ENCODE measurements at regions not wholly inside any gene's neighbourhood (a gene's known extent, or its start where the extent isn't known, plus 50 kb on each side); places are given as distances from the start of the nearest gene placed in this dataset.

- DNase-seq (ENCODE audit: insufficient read length, low spot score) (no peak), FAIRE-seq (no peak)
- TF ChIP-seq SPI1 (IDR thresholded peaks at IDR 0.05; ENCODE audit: low read depth, low read length): peak; percentile 75
- no peak for TF ChIP-seq PAX5 (IDR thresholded peaks at IDR 0.05; ENCODE audit: insufficient read depth, low read length, severe bottlenecking)
- TF ChIP-seq POLR2A (IDR thresholded peaks at IDR 0.05; ENCODE audit: low read depth, low read length): no peak
- no peak for TF ChIP-seq POLR2AphosphoS5 (IDR thresholded peaks at IDR 0.05; ENCODE audit: low read depth, low read length)
- TF ChIP-seq TAF1 (IDR thresholded peaks at IDR 0.05; ENCODE audit: low read depth, low read length): no peak
- no peak for TF ChIP-seq POU2F2 (IDR thresholded peaks at IDR 0.05; ENCODE audit: low read depth, low read length)
Observed at GRCh38 chr4:130080872-130081451, 985.0 kb downstream of the C4orf33 start.

GRCh38 chr4:130090427-130090826, 994.5 kb downstream of the C4orf33 start:
- no peak for TF ChIP-seq POLR2A (IDR thresholded peaks at IDR 0.05; ENCODE audit: low read depth, low read length)
- no peak for TF ChIP-seq PAX5 (IDR thresholded peaks at IDR 0.05; ENCODE audit: insufficient read depth, low read length, severe bottlenecking)
- no peak for TF ChIP-seq TAF1 (IDR thresholded peaks at IDR 0.05; ENCODE audit: low read depth, low read length)
- TF ChIP-seq POU2F2 (IDR thresholded peaks at IDR 0.05; ENCODE audit: low read depth, low read length): no peak
- TF ChIP-seq SPI1 (IDR thresholded peaks at IDR 0.05; ENCODE audit: low read depth, low read length): no peak
- TF ChIP-seq POLR2AphosphoS5 (IDR thresholded peaks at IDR 0.05; ENCODE audit: low read depth, low read length): no peak
- DNase-seq (ENCODE audit: insufficient read length, low spot score) (no peak), FAIRE-seq (no peak)

GRCh38 chr4:130092187-130093015, 996.4 kb downstream of the C4orf33 start:
- DNase-seq (ENCODE audit: insufficient read length, low spot score) (no peak), FAIRE-seq (no peak)
- TF ChIP-seq PAX5 (IDR thresholded peaks at IDR 0.05; ENCODE audit: insufficient read depth, low read length, severe bottlenecking): no peak
- TF ChIP-seq POLR2A (IDR thresholded peaks at IDR 0.05; ENCODE audit: low read depth, low read length): no peak
- no peak for TF ChIP-seq POU2F2 (IDR thresholded peaks at IDR 0.05; ENCODE audit: low read depth, low read length)
- TF ChIP-seq SPI1 (IDR thresholded peaks at IDR 0.05; ENCODE audit: low read depth, low read length): no peak
- no peak for TF ChIP-seq POLR2AphosphoS5 (IDR thresholded peaks at IDR 0.05; ENCODE audit: low read depth, low read length)
- TF ChIP-seq TAF1 (IDR thresholded peaks at IDR 0.05; ENCODE audit: low read depth, low read length): no peak

GRCh38 chr4:130099105-130099504, 1003.2 kb downstream of the C4orf33 start:
- FAIRE-seq: no peak

GRCh38 chr4:130110189-130110588, 1014.2 kb downstream of the C4orf33 start:
- DNase-seq (ENCODE audit: insufficient read length, low spot score) (no peak), FAIRE-seq (no peak)
- no peak for TF ChIP-seq SPI1 (IDR thresholded peaks at IDR 0.05; ENCODE audit: low read depth, low read length)

More at GRCh38 chr4:130099105-130099504, 1003.2 kb downstream of the C4orf33 start:
- DNase-seq (ENCODE audit: insufficient read length, low spot score): no peak
- TF ChIP-seq PAX5 (IDR thresholded peaks at IDR 0.05; ENCODE audit: insufficient read depth, low read length, severe bottlenecking) (no peak), SPI1 (IDR thresholded peaks at IDR 0.05; ENCODE audit: low read depth, low read length) (no peak), POU2F2 (IDR thresholded peaks at IDR 0.05; ENCODE audit: low read depth, low read length) (no peak), POLR2A (IDR thresholded peaks at IDR 0.05; ENCODE audit: low read depth, low read length) (no peak), TAF1 (IDR thresholded peaks at IDR 0.05; ENCODE audit: low read depth, low read length) (no peak), POLR2AphosphoS5 (IDR thresholded peaks at IDR 0.05; ENCODE audit: low read depth, low read length) (no peak)

- DNase-seq (ENCODE audit: insufficient read length, low spot score) (no peak), FAIRE-seq (no peak)
- TF ChIP-seq POU2F2 (IDR thresholded peaks at IDR 0.05; ENCODE audit: low read depth, low read length) (no peak), TAF1 (IDR thresholded peaks at IDR 0.05; ENCODE audit: low read depth, low read length) (no peak), SPI1 (IDR thresholded peaks at IDR 0.05; ENCODE audit: low read depth, low read length) (no peak), PAX5 (IDR thresholded peaks at IDR 0.05; ENCODE audit: insufficient read depth, low read length, severe bottlenecking) (no peak), POLR2A (IDR thresholded peaks at IDR 0.05; ENCODE audit: low read depth, low read length) (no peak), POLR2AphosphoS5 (IDR thresholded peaks at IDR 0.05; ENCODE audit: low read depth, low read length) (no peak)
Observed at GRCh38 chr4:130110770-130111169, 1014.8 kb downstream of the C4orf33 start.

GRCh38 chr4:130124066-130124465, 1028.1 kb downstream of the C4orf33 start:
- no peak for TF ChIP-seq SPI1 (IDR thresholded peaks at IDR 0.05; ENCODE audit: low read depth, low read length)
- no peak for TF ChIP-seq POLR2A (IDR thresholded peaks at IDR 0.05; ENCODE audit: low read depth, low read length)
- TF ChIP-seq TAF1 (IDR thresholded peaks at IDR 0.05; ENCODE audit: low read depth, low read length): no peak
- TF ChIP-seq PAX5 (IDR thresholded peaks at IDR 0.05; ENCODE audit: insufficient read depth, low read length, severe bottlenecking): no peak
- no peak for TF ChIP-seq POU2F2 (IDR thresholded peaks at IDR 0.05; ENCODE audit: low read depth, low read length)
- TF ChIP-seq POLR2AphosphoS5 (IDR thresholded peaks at IDR 0.05; ENCODE audit: low read depth, low read length): no peak
- FAIRE-seq (no peak), DNase-seq (ENCODE audit: insufficient read length, low spot score) (no peak)

GRCh38 chr4:130125467-130125866, 1029.5 kb downstream of the C4orf33 start:
- no peak for DNase-seq (ENCODE audit: insufficient read length, low spot score)
- no peak for FAIRE-seq
- TF ChIP-seq POLR2AphosphoS5 (IDR thresholded peaks at IDR 0.05; ENCODE audit: low read depth, low read length): no peak
- no peak for TF ChIP-seq POLR2A (IDR thresholded peaks at IDR 0.05; ENCODE audit: low read depth, low read length)
- no peak for TF ChIP-seq PAX5 (IDR thresholded peaks at IDR 0.05; ENCODE audit: insufficient read depth, low read length, severe bottlenecking)
- no peak for TF ChIP-seq SPI1 (IDR thresholded peaks at IDR 0.05; ENCODE audit: low read depth, low read length)
- TF ChIP-seq POU2F2 (IDR thresholded peaks at IDR 0.05; ENCODE audit: low read depth, low read length): no peak
- TF ChIP-seq TAF1 (IDR thresholded peaks at IDR 0.05; ENCODE audit: low read depth, low read length): no peak

- FAIRE-seq (no peak), DNase-seq (ENCODE audit: insufficient read length, low spot score) (no peak)
- TF ChIP-seq SPI1 (IDR thresholded peaks at IDR 0.05; ENCODE audit: low read depth, low read length) (no peak), PAX5 (IDR thresholded peaks at IDR 0.05; ENCODE audit: insufficient read depth, low read length, severe bottlenecking) (no peak), POLR2A (IDR thresholded peaks at IDR 0.05; ENCODE audit: low read depth, low read length) (no peak), POU2F2 (IDR thresholded peaks at IDR 0.05; ENCODE audit: low read depth, low read length) (no peak), TAF1 (IDR thresholded peaks at IDR 0.05; ENCODE audit: low read depth, low read length) (no peak), POLR2AphosphoS5 (IDR thresholded peaks at IDR 0.05; ENCODE audit: low read depth, low read length) (no peak)
Observed at GRCh38 chr4:130127297-130127696, 1031.3 kb downstream of the C4orf33 start.

Measured in GM12891 (cell line).